T-helper 1 cell treated with Interleukin-12 subunit alpha and Interleukin-12 subunit beta and Interleukin-4 antibody, amounts not matched to agents 30 ng/mL and 1 ng/mL, for 36 hours (primary cell): ENCODE measurements at regions not wholly inside any gene's neighbourhood (a gene's known extent, or its start where the extent isn't known, plus 50 kb on each side); places are given as distances from the start of the nearest gene placed in this dataset.

ENCODE experiments used
- intact Hi-C: fragments of 100-400 bp; cut with micrococcal nuclease; formaldehyde crosslinking; loops from one replicate; pipeline ENCODE4 v1.15.1; 2024

- intact Hi-C loops = no loop called here
Observed at GRCh38 chr13:53200498-53201453, 172.2 kb downstream of the OLFM4 start.

- intact Hi-C loops = no loop called here
Observed at GRCh38 chr13:53201454-53202225, 173.0 kb downstream of the OLFM4 start.

DNA sequence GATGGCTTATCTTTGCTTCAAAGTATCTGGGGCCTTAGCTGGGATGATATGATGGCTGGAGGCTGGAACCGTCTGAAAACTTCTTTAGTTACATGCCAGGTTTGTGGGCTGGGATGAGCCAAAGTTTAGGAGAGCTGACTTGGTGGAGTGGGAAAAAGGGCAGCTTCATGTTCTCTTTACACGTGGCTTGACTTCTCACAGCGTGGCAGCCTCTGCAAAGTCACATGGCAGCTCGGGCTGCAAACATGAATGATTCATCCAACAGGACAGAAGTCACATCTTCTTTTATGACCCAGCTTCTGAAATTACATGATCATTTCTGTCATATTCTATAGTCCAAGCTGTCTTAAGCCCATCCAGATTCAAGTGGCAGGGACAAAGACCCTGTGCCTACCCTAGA is 176.0 kb downstream of the OLFM4 start:
- intact Hi-C loops = no loop called here

DNA sequence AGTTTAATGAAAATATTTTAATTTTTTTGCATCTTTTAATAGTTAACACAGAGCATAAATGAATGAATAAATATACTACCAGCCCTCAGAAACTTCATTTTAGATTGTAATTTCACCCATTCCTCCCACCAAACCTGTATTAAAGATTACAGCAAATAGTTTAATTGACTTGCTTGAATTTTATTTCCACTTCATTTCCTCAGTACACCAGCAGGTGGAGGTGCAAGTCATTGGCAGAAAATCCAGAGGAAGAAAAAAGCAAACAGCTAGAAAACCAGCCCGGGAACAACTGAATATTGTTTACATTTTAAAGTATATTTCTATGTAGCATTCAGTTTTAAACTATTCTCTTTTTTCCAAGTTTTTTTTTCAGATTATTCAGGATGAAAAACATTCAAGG is 177.8 kb downstream of the OLFM4 start:
- intact Hi-C loops = no loop called here

DNA sequence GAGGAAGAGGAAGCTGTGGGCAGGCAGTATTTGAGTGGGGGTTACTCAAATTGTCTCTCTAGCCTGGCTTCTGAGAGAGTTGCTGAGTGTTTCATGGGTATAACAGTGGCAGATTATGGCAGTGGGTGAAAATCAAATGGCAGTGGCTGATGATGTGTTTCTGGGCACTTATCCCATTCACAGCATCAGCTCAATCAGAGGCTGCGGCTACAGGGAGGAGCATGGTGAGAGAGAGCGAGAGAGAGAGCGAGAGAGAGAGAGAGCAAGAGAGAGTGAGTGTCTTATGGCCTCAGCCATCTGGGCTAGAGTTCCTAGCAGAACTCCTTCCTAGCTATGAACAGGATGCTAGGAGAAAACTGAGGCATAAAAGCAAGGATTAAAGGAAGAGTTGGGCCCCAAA is 178.9 kb downstream of the OLFM4 start:
- intact Hi-C loops = no loop called here

GRCh38 chr13:53214433-53214832 is 185.8 kb downstream of the OLFM4 start:
- intact Hi-C loops = no loop called here

GRCh38 chr13:53215563-53215962 is 186.9 kb downstream of the OLFM4 start:
- intact Hi-C loops = no loop called here

GRCh38 chr13:53216773-53217172 is 188.2 kb downstream of the OLFM4 start:
- intact Hi-C loops = no loop called here

DNA sequence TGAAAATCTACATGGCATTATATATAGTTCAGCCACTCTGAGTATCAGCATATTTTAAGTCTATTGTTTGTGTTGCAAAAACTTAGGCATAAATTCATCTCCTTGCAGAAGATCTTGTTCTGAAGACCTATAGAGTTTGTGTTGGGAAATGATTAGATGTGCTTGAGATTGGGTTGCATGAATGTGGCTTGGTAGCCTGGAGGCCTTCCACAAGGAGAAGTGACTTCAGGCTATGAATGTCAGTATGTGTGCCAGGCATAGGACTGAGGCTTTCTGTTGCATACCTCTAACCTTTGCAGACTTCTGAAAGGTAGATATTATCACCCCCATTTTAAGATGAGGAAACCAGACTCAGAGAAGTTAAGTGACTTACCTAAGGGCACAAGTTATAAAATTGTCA is 188.6 kb downstream of the OLFM4 start:
- intact Hi-C loops = no loop called here

GRCh38 chr13:53220038-53220437 is 191.4 kb downstream of the OLFM4 start:
- intact Hi-C loops = no loop called here

DNA sequence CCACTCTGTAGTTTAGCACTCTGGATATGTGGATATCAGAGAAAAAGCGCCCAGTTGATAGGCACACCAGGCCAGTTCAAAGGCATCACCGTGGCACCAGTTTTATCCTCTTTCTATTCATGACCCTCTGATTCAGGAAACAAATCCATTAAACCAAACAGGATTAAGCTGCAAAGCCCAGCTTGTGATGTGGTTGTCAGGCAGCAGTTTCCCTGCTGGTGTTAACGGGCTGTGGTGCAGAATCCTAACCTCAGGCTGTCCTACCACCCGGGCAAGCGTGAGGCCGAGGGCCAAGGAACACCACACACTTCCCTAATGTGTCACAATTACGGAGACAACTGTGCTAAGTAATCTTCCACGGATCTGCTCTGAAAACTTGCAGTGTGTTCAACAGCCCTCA is 209.1 kb downstream of the OLFM4 start:
- intact Hi-C loops = no loop called here

- intact Hi-C loops = no loop called here
Observed at GRCh38 chr13:53238261-53238660, 209.6 kb downstream of the OLFM4 start.

- intact Hi-C loops = no loop called here
Observed at GRCh38 chr13:53240401-53241025, 211.9 kb downstream of the OLFM4 start.

DNA sequence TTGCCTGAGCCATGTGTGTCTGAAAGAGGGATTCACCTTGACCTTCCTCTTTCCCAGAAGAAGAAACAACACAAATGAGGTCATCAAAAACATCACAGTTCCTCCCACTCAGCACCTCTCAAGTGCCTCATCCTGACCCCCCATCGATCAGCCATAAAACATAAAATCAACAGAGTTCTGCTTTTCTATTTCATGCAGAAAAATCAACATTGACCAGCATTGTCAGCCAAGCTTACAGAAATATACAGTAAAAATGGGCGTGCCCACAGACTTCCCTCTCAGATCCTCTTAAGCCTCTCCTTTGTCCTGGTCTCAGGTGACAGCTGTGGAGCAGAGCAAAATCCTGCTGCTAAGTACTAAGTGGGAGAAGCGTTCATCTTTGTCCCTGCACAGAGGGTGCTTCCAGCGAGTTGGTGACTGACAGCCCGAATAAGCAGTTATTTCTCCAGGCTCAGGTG is 213.3 kb downstream of the OLFM4 start:
- intact Hi-C loops = no loop called here

DNA sequence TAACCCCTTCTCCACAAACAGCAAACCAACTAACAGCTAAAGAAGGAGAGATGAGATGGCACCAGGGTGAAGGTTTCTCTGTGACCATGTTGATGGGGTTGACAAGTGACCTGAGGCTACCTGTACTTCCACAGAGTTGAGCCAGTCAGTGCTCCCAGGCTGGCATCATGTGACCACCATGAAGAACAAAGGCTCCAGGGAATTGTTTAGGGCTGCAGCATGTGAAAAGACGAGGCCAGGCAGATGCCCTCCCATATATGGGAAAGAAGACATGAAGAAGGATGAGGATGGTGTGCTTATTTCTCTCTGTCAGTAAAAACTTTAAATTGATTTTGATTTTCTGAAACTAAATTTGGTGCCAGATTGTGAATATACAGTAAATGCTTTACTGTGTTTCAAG is 220.6 kb downstream of the OLFM4 start:
- intact Hi-C loops = no loop called here

DNA sequence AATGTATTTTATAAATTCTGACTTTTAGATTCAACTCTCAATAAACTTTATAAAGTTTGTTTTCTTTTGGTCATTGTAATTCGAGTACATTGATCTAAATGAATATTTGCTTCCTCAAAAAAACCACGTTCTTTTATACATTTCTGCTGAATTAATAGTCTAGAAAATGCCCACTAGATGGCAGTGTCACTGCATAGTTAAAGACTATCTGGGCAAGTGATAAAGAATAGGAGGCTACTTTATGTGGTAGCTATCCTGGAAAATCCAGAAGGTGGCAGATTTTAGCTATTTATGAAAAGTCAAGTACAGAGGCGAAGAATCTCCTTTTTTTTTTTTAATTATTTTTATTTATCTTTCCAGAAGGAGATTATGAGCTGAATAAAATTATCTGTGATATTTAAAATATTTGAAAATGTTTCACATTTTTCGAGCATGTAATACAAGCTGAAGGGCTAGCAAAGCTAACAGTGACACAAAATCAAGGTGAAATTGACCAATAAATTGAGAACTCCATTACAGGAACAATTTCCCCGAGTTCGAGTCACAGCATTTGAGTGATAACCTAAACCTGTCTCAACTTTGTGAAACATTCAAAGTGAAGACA is 221.8 kb downstream of the OLFM4 start:
- intact Hi-C loops = loop anchor here (2.0 kb wide), 1 partner anchor 532 kb away; no protein-coding TSS in a partner anchor

- intact Hi-C loops = loop anchor here (2.0 kb wide), 1 partner anchor 532 kb away; no protein-coding TSS in a partner anchor
Observed at GRCh38 chr13:53250977-53251376, 222.4 kb downstream of the OLFM4 start.

DNA sequence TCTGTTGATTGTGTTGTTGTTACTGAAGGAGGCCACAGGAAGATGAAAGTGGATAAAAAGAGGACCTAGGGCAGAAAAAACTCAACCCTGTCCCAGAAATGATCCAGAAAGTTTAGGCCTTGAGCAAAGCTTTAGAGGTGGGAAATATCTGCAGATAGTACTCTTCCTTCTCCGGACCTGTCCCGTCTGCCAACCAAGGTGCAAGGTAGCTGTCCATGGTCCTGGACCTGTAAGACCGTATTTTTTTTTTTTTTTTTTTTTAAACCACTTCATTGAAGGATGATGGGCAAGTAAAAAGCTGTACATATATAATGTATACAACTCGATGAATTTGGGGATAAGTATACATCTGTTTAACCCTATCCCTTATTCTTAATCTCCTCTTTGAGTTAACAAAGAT is 225.9 kb downstream of the OLFM4 start:
- intact Hi-C loops = no loop called here

DNA sequence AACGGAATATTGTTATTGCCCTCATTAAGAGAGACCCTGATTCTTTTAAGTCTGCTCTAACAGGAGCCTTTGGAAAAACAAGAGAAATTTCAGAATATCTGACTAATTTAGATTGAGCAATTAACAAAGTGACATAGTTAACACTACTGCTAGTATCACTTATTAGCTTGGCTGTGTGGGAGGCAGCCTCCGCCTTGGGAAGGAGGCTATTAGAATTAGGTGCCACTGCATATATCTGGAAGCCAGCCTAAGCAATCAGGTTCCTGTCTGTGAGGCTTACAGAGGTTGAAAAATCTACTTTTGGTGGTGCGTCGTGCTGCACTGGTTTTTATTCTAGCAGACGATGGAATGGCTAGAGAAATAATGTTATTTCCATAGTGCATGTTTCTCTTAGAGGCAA is 227.2 kb downstream of the OLFM4 start:
- intact Hi-C loops = no loop called here

DNA sequence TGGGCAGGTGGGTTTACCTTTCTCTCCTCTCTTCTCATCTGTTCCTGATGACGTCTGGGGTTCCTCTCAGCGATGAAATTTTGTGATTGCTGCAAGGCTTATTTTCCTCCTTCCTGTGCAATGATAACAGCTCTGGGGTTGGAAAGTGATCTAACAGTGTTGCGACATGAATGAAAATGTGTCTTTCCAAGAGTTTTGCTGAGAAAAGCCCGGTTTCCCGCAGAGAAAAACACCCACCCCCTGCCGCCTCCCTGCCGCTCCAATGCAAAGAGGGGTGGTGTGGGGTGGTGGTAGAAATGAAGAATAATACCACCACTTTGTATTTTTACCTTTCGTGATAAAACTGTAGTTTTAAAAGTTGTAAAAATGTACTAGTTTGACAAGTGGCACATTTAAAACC is 232.0 kb downstream of the OLFM4 start:
- intact Hi-C loops = no loop called here

- intact Hi-C loops = no loop called here
Observed at GRCh38 chr13:53264751-53265385, 236.3 kb downstream of the OLFM4 start.
